Cerebellar cortex (tissue), 1 donor: ENCODE measurements at regions not wholly inside any gene's neighbourhood (a gene's known extent, or its start where the extent isn't known, plus 50 kb on each side); places are given as distances from the start of the nearest gene placed in this dataset.
A peak's percentile ranks its signal among the peaks of the same experiment; 100 is the strongest.
"Not testable (repeated sequence)": the region's sequence is repeated elsewhere in the genome, so short reads cannot be mapped to it uniquely, and the experiment has no call there.

Experiments used
- DNase-seq: peaks from one replicate; pipeline ENCODE4 v3.0.0-alpha.2; 2015; ENCODE audit warnings: low spot score

DNA sequence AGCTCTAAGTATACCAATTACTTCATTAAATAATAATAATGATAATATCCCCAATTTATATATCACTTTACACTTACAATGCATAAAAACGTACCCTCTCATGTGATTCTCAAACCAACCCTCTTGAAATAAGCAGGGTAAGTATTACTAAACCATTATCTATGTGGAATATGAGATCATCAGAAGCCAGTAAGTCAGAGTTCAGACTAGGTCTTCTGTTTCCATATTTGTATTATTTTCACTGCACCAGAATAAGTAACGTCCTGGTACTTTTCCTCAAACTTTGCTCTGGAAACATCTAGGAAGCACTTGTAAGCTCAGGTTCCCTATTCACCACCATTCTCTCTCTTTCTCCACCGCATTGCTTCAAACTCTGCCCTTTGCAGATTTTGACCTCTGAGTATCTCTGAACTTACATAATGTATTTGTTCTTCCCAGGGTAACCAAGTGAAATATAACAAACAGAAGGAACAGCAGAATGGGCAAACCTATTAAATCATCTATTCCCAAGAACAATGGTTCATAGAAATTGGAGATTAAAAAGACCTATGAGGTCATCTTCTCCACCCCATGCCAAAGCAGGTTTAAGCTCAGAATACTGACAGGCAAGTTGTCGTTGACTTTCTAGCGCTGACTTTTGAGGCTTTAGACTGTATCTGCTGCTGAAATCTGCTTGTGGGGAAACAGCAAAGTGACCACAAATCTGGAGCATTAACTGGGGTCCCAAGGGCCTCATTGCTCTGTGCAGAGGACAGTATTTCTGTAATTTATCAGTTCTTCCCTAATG lies 161.3 kb upstream of the FAR2 start:
- DNase-seq: no peak

DNA sequence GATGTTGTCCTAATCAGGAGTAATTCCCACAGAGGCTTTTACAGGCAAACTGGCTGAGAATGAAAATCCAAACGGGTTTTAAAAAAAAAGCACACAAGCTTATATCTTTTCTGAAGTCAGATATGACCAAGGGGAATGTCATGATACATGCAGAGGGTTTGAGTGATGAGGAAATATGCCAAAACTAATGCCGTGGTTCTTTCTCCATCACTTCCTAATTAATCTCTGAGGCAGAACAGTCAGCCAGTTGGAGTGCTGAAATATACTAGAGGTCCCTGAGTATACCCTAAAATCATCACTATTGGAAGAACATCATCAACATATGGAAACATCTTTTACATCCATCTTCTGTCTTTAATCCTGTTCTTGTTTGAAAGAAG lies 160.8 kb upstream of the FAR2 start:
- no peak for DNase-seq

DNA sequence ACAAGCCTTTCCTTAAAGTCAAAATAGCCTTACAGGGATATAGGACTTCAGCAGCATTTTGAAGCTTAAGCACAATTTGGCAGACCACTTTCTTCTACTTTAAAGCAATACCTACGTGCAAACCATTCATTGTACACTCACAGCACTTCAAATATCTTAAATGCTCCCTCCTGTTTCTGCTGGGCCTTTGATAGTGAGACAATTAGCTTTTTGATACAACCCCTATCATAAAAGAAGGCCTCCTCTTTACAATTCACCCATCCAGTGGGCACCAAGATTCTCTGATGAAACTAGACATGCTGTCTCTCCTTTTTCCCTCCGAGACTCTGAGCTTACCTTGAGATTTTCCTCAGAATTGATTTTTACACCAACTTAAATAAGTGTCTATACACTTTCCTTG lies 157.5 kb upstream of the FAR2 start:
- no peak for DNase-seq

DNA sequence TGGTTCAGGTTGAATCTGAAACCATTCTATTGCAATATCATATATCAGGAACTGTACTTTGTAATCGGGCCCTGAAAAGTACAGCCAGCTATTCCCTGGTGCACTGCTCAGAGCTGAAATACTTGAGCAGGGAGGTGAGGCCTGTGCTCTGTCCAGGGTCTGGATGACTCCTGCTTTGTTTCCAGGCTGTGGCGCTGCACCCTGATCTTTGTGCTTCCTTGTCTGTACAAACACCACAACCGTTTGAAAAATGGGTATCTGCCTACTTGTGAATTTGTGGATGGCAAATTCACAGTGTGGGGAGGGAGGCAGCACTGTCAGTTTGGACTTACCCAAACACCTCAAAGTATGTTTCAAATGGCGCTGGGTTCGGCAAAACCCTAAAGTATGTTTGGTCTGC lies 155.4 kb upstream of the FAR2 start:
- no peak for DNase-seq

DNA sequence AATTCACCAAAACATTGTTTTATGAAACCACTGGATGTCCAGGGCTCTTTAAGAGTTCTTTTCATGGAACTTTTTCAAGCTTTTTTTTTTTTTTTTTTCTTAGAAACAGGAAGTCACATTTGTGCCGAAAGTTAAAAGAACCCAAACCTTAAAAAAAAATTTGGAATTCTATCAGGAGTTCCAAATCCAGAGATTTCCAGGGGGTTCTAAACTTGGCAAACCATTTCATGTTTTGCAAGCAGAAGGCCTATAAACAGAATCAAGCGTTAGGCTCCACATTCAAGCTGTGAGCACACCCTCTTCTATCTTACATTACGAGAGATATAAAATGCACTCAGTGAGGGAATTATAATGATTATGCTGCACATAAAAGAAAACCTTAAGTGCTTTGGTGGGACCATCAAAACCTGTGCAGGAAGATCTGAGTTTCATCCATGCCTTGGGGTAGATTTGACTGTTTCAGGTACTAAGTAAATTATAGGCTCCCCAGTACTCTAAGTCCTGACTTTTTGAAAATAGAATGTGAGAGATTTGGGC lies 154.8 kb upstream of the FAR2 start:
- no peak for DNase-seq

DNA sequence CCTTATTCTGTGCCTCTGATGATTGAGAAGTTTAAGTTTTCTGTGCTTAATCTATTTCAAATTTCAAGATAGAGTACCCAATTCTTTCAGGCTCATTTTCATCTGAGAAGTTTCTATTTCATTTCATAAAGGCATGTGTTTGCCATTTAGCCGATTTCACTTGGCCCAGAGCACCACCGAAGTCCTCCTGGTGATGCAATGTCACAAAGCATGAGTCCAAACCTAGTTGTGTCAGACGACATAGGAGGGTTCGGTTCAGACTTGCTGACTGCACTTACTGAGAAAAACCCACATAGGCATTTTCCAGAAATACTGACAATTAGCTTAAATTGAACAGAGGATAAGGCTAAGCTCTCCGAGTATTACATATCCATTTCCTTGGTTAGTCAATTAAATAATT lies 152.4 kb upstream of the FAR2 start:
- DNase-seq: no peak

DNA sequence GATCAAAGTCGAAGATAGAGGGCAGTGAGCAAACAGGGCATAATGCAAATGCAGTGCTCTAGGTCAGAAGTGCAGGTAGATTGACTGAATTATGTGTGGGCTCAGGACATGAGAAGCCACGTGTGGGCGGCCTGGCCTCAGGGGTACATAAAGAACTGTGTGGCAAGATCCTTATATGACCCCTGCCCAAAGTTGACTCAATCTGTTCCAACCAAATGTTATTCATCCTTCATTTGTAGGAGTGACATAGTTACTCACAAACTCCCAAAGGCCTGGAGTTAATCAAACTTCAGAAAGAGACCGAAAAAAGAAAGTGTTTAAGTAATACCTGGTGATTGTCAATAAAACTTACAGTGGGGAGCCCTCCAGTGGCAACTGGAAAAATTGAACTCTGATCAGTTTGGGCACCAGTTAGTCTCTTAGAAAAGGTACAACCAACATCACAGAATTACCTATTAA lies 150.4 kb upstream of the FAR2 start:
- peak; percentile 25 for DNase-seq

DNA sequence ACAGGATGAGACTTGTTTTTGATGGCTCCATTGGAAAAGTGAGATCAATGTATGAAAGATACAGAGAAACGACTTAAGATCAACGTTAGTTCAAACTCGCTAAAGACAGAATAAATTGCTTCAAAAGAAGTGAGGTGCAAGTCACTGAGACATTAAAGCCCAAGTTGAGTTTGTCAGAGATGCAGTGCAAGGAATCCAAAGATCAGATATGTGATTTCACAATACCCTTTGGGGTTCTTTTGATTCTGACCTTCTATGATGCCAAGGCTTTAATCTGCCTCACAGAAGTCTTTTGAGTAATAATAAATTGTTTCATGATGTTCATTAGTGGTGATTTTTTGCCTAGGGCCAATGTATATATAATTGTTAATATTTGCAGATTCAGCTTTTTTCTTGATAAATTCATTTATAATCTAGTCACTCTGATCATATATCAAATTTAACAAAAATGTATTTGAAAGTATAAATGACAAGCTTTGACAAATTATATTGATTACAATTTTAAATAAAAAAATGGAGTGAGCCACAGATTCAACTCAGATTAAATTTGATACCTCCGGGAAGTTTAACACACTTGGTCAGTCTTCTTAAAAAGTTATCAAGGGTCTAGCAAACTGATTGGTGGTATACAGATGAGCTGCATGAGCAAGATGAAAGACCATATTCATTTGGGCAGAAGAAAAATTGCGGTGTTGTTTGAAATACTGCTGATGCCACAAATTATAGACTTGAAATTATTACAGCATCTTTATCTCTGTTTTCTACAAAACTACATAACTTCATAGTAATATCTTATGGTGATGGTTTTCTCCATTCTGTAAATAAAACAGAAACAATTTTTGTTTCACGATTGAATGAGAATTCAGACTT lies 144.8 kb upstream of the FAR2 start:
- no peak for DNase-seq

DNA sequence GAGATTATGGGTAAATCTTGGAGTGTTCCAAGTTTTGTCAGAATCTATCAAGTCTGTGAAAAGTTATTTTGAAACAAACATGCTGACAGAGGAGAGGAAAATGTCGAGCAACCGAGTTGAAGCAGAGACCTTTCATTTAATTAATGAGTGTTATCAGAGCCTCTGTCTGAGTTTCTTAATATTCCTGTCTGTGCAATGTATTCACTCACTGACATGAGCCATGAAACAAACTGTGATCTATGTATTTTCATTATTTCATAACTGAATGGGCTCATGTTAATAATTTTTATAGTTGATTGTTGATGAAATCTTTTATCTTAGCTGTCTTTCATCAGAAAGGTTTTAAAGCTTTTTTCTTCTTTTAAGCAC lies 144.2 kb upstream of the FAR2 start:
- no peak for DNase-seq

DNA sequence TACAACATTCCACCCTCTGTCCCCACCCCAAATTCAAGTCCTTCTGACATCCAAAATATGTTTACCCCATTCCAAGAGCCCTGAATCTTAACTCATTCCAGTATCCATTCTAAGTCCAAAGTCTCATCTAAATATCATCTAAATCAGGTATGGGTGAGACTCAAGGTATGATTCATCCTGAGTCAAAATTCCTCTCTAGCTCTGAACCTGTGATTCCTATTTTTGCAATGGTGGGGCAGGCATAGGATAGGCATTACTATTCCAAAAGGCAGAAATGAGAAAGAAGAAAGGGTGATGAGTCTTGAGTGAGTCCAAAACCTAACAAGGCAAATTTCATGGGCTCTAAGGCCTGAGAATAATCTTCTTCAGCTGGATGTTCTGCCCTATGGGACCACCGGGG lies 140.3 kb upstream of the FAR2 start:
- no peak for DNase-seq

DNA sequence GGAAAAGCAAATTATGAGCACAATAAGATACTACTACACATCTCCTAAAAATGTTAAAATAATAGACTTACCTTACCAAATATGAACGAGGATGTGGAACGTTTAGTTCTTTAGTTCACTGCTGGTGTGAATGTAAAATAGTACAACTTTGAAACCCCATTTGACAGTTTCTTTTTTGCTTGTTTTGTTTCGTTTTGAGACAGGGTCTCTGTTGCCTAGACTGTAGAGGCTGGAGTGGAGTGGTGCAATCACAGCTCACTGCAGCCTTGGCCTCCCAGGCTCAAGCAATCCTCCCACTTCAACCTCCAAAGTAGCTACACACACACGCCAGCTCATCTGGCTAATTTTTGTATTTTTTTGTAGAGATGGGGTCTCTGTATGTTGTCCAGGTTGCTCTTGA lies 136.4 kb upstream of the FAR2 start:
- DNase-seq: no peak

DNA sequence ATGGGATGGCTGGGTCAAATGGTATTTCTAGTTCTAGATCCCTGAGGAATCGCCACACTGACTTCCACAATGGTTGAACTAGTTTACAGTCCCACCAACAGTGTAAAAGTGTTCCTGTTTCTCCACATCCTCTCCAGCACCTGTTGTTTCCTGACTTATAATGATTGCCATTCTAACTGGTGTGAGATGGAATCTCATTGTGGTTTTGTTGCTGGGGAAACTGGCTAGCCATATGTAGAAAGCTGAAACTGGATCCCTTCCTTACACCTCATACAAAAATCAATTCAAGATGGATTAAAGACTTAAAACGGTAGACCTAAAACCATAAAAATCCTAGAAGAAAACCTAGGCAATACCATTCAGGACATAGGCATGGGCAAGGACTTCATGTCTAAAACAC lies 131.5 kb upstream of the FAR2 start:
- not testable (repeated sequence) for DNase-seq

DNA sequence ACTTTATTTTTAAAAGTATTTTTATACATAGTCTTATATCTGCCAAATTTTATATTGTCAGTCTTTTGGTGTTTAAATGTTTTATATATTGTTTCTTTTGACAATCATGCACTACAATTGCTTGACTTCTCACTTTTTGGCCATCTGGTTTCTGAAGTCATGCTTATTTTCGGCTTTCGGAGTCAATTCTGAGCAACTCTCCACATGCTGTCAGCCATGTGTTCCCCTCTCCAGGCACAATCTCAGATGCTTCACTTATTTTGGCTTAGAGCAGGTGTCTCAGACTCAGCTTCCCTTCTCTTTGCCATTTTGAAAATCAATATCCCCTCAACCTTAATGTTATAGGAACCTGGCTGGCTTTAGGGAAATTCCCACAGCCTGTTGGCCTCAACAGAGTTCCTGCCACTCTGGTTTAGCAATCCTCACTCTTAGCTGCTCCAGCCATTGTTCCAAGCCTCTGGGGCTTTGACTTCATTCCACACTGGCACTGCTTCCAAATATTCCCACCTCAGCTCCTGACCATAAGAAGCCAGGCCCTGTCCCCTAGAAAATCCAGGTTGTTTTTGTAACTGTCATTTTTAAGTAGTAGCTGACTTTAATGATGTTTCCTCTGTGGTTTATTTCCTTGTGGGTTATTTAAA lies 125.5 kb upstream of the FAR2 start:
- peak; percentile 55 for DNase-seq

DNA sequence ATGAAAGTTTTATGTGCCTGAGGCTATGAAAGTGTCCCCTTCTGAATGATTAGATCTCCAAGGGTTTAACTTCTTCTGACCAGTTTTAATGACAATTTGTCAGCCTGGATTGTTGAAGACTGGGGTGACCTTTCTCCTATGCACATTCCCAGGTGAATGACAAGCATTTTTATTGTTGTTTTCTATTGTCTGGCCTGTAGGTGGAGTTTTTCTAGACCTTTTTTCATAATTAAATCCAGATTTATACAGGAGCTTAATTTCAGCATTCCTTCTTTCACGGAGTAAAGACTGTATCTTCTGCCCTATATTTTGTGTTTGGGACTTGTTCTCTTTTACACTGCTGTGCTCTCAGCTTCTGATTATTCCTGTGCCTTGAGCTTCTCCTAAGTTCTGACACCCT lies 125.0 kb upstream of the FAR2 start:
- no peak for DNase-seq

DNA sequence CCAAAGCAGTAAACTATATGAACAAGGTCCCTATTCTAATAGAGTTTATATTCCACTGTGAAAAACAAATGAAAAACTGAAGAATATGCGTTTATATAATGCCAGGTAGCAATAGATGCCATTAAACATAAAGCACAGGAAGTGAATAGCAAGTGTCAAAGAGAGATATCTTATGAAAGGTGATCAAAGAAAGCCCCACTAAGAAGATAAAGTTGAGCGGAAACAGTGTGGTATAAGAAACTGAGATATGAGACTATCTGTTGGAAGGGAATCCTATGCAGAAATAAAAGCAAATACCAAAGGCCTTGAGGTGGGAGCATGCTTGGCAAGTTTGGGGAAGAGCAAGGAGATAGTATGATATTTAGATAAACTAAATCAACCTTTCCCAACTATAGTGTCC lies 123.1 kb upstream of the FAR2 start:
- no peak for DNase-seq

DNA sequence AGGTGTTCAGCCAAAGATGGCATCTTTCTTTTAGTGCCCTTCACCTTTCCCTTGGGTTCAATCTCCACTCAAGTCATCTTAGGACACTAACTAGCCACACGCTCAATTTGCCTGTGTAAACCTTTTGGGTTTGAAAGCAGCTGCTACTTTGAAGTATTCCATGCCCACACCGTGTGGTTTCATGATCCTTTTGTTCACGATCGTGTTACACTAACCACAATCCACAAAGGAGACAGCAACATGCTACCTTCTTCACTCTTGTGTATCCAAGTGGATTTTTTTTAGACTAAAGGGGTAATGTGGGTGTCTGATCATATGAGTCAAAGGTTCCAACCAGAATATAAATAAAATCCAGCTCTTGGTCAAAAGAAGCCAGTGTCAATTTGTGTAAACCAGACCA lies 122.7 kb upstream of the FAR2 start:
- DNase-seq: no peak

DNA sequence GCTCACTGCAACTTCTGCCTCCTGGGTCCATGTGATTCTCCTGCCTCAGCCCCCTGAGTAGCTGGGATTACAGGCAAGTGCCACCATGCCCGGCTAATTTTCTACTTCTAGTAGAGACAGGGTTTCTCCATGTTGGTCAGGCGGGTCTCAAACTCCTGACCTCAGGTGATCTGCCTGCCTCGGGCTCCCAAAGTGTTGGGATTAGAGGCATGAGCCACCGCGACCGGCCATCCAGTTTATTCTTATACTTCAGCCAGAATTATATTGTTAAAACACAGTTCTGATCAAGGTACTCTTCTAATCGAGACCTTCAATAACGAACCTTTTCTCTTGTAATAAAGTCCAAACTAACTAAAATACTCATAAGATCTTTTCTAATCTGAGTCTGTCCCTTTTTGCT lies 119.6 kb upstream of the FAR2 start:
- not testable (repeated sequence) for DNase-seq

DNA sequence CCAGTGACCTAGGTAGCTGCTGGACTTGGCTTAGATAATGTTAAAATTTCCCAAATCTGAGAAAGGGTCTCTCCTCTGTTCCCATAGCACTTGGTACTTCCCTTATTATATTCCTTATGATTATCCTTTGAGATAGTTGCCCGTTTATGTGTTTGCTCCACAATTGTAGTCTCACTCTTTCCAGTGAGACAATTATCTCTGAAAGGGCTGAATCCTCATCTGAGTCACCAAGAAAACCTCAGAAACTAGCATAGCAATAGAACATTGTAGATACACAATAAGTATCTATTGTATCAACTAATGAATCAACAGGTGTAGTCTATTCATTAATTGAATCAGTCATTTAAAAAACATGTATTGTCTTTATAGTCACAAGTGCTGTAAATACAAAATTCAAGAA lies 119.1 kb upstream of the FAR2 start:
- DNase-seq: no peak

DNA sequence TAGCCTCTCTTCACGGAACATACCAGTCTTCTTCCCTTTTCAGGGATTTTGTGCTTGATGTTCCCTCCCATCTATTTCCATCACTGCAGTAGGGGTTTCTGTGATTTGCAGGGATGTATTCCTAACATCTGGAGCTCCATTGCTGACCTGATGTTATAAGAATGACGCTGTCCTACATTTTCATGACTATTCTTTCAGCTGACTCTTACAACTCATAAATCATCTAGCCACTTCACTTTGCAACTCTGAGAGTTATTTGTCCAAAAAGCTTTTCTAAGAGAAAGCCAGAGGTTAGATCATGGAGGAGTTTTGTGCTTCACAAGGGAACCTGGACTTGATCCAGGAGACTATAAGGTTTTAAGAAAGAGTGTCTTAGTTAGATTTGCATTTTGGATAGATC lies 116.6 kb upstream of the FAR2 start:
- DNase-seq: no peak

DNA sequence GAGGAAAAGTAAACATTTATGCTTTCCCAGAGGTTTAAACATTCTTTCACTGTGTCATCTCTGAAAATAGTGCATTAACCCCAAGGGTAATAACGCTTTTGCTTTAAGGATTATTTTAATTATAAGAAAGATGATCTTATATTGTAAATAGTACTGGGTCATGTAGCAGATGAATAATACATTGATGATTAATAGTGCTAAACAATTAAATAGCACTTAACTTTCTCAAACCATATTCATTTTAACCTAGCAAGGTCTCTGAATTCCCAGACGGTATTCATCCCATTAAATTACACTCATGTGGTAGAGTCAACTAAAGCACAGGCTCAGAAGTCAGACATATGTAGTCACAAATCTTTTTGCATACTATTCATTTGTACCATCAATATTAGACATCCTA lies 115.6 kb upstream of the FAR2 start:
- DNase-seq: no peak

DNA sequence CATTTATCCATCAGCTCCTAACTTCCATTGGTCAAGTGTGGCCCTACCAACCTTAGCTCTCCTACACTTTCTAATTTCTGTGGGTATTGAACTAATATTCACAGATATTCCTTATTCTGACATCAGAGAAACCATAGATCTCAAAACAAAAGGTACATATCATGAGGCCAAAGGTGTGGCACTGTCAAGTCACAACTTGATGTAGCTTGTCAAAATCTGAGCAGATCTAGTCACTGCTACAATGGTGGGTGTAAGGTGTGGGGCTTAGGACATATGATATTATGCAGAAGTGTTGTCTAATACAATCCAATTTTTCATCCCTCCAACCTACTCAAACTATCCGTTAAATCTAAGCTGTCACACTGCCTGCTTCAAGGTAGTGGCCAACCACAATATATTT lies 114.0 kb upstream of the FAR2 start:
- no peak for DNase-seq

DNA sequence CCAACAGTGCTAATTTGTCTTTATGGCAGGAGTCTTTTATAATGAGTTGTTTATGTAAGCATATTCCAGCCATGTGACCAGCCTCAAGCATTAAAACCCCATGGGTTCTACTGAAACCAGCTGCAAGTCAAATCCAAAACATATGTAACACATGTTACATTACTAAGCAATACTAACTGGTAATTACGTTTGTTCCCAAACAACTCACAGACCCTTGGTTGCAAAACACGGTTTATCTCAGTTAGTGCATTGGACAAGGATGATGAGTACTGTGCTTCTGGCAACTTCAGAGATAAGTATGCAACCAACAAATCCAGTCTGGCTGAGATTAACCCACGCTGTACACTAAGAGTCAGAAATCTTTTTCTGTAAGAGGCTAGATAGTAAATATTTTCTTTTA lies 110.1 kb upstream of the FAR2 start:
- DNase-seq: no peak

DNA sequence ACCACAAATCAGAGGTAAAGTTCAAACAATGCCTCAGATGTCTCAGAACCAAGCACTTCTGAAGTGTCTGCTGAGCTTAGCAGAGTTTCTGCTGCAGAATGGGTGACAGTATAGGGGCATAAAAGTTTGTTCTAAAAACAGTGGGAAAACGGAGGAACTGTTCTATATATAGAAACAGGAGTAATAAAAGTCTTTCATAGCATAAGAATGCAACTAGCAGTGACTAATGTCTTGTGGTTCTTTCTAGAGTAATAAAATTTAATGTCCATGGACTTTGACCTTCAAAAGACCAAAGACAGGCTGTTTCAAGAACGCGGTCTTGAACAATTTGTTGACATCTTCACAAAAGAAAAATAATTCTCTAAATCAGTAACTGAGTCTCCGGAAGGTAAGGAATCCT lies 107.5 kb upstream of the FAR2 start:
- DNase-seq: no peak
